Lung (tissue), 11 donors: ENCODE measurements at regions not wholly inside any gene's neighbourhood (a gene's known extent, or its start where the extent isn't known, plus 50 kb on each side); places are given as distances from the start of the nearest gene placed in this dataset.
"Not testable (repeated sequence)": the region's sequence is repeated elsewhere in the genome, so short reads cannot be mapped to it uniquely, and the experiment has no call there.

Experiments
- ATAC-seq: fragments of 200-7000 bp; cut with Tn5 transposase; one replicate; pipeline ENCODE4 v1.9.1; 2020; ENCODE audit warnings: moderate number of reproducible peaks; ENCODE audit not compliant: insufficient read depth, low FRiP score
- DNase-seq, 3 donors: peaks; one replicate each; pipeline ENCODE4 v3.0.0-alpha.2; 2013 to 2017
- H3K27ac ChIP-seq, 2 donors: one replicate each; pipeline ENCODE4 v1.5.1; 2013; ENCODE audit warnings: mild to moderate bottlenecking in 2 of 2, moderate library complexity in 2 of 2, control low read depth in 1 of 2, inconsistent platforms in 1 of 2, low read depth in 1 of 2, low read length in 1 of 2
- H3K27me3 ChIP-seq, 3 donors: one replicate each; pipeline ENCODE4 v1.5.1; 2013; ENCODE audit warnings: low read length in 2 of 3; ENCODE audit not compliant: control insufficient read depth in 3 of 3, insufficient read depth in 3 of 3
- H3K36me3 ChIP-seq, 4 donors: one replicate each; pipeline ENCODE4 v1.5.1; 2013; ENCODE audit warnings: low read length in 4 of 4, mild to moderate bottlenecking in 1 of 4, moderate library complexity in 1 of 4; ENCODE audit not compliant: control insufficient read depth in 4 of 4, insufficient read depth in 4 of 4
- H3K4me1 ChIP-seq, 5 donors: one replicate each; pipeline ENCODE4 v1.5.1; 2013; ENCODE audit warnings: low read length in 5 of 5, mild to moderate bottlenecking in 2 of 5, moderate library complexity in 1 of 5; ENCODE audit not compliant: control insufficient read depth in 5 of 5, insufficient read depth in 5 of 5
- H3K4me3 ChIP-seq: one replicate; pipeline ENCODE4 v1.5.1; 2013; ENCODE audit warnings: mild to moderate bottlenecking, control low read depth, moderate library complexity
- H3K9ac ChIP-seq, 2 donors: one replicate each; pipeline ENCODE4 v1.5.1; 2013; ENCODE audit warnings: low read length in 2 of 2, control low read depth in 1 of 2; ENCODE audit not compliant: insufficient read depth in 1 of 2
- H3K9me3 ChIP-seq, 4 donors: one replicate each; pipeline ENCODE4 v1.5.1; 2013; ENCODE audit warnings: low read length in 3 of 4, mild to moderate bottlenecking in 1 of 4, moderate library complexity in 1 of 4; ENCODE audit not compliant: control insufficient read depth in 4 of 4, insufficient read depth in 3 of 4
- WGBS, 2 donors: extraction: QIAGEN DNeasy Blood & Tissue Kit; methylation state at CpG; one replicate each; pipeline ENCODE4 v1.1.7; 2013; 5-methylcytosine and 5-hydroxymethylcytosine counted together
- TF ChIP-seq, protein P1 (sequence below): IDR thresholded peaks from 2 replicates; pipeline ENCODE4 v1.5.1; 2012; ENCODE audit warnings: mild to moderate bottlenecking; ENCODE audit errors: control extremely low read depth, extremely low read depth
- donor health status: control.
- donor health status: control.
- donor health status: Bipolar disorder and iron deficiency.
- donor health status: healthy.
- donor health status: DM: yes; HTN: yes; CAD: no.

DNA sequence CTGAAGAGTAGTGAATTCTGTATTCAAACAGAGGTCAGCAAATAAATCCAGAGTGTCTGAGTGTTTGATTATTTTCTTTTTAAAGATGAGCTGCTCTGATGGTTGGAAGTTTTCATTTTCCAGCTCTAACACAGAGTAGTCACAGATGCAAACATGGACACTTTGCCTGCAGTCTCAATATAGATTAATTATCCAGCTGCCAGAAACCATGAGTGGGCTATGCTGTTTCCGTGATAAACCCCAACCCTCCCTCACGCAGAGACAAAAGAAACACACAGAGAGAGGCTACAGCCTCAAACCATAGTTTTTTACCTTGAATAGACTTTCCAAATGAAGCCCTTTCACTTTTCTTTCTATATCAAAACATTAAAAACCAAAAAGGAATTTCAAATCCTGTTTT is 884.7 kb downstream of the DIAPH3 start:
- H3K4me3 ChIP-seq = no peak overlapping the region
- H3K9me3 ChIP-seq = peaks cover 0 to 2% (median 0%) of the 10 kb centered on the region in 4 donors
- 52 to 71% methylated on average over 2 of the region's 2 CpGs for WGBS, 2 donors
- no peaks in the 10 kb centered on the region for H3K36me3 ChIP-seq
- DNase-seq (peak in 2 of 3 donors; percentile 17 to 21), ATAC-seq (no peak)
- no peak overlapping the region for H3K9ac ChIP-seq
- H3K4me1 ChIP-seq = peaks cover 0 to 16% (median 2%) of the 10 kb centered on the region in 5 donors
- no peak overlapping the region for H3K27ac ChIP-seq
- peaks cover 0 to 2% (median 0%) of the 10 kb centered on the region in 3 donors for H3K27me3 ChIP-seq
- TF ChIP-seq, protein P1, sequence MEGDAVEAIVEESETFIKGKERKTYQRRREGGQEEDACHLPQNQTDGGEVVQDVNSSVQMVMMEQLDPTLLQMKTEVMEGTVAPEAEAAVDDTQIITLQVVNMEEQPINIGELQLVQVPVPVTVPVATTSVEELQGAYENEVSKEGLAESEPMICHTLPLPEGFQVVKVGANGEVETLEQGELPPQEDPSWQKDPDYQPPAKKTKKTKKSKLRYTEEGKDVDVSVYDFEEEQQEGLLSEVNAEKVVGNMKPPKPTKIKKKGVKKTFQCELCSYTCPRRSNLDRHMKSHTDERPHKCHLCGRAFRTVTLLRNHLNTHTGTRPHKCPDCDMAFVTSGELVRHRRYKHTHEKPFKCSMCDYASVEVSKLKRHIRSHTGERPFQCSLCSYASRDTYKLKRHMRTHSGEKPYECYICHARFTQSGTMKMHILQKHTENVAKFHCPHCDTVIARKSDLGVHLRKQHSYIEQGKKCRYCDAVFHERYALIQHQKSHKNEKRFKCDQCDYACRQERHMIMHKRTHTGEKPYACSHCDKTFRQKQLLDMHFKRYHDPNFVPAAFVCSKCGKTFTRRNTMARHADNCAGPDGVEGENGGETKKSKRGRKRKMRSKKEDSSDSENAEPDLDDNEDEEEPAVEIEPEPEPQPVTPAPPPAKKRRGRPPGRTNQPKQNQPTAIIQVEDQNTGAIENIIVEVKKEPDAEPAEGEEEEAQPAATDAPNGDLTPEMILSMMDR = no peak

DNA sequence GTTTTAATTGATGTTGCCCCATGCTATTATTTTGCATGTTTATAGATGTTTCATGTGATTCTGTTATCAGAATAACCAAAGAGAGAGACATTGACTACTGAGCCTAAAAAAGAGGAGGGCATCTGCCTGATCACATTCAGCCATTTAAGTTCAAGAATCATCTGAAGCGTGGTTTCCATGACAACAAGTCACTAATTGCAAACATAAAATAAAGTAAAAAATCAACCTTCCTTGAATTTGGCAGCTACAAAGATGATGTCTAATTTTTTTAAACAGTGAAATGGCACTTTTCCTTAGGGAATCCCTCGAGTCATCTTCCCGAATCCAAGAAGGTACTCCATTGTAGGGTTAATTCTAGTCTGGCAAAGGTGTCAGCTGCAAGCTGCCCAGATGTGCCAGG is 884.2 kb downstream of the DIAPH3 start:
- peak in 1 of 3 donors; percentile 6 for DNase-seq
- Histone ChIP-seq H3K27ac (no peak overlapping the region), H3K36me3 (no peaks in the 10 kb centered on the region), H3K4me1 (peaks cover 0 to 16% (median 2%) of the 10 kb centered on the region in 5 donors), H3K4me3 (no peak overlapping the region), H3K9me3 (peaks cover 0 to 2% (median 0%) of the 10 kb centered on the region in 4 donors), H3K27me3 (peaks cover 0 to 2% (median 0%) of the 10 kb centered on the region in 3 donors), H3K9ac (no peak overlapping the region)
- TF ChIP-seq, protein P1 = no peak
- WGBS, 2 donors = 85 to 87% methylated on average over 3 of the region's 3 CpGs
- ATAC-seq = no peak

DNA sequence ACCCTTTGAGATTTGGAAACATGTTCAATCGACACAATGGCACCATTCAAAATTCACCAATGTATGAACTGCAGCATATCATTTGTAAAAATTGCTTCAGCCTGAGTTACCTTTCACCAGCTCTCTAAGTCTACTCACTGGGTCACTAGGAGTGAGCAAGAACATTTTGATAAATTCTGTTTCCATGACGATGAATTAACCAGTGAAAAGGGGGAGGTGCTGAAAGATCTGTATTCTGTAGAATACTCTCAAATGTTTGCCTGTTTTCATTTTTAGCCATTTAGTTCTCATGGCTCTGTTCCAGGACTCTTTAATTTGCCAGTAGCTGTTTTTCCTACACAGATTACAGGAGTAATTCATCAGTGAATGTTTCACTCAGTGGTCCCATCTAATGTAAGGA is 883.4 kb downstream of the DIAPH3 start:
- H3K9me3 ChIP-seq = peaks cover 0 to 2% (median 0%) of the 10 kb centered on the region in 4 donors
- no peaks in the 10 kb centered on the region for H3K36me3 ChIP-seq
- peaks cover 0 to 16% (median 2%) of the 10 kb centered on the region in 5 donors for H3K4me1 ChIP-seq
- TF ChIP-seq, protein P1 = no peak
- ATAC-seq (no peak), DNase-seq (peak in 2 of 3 donors; percentile 56 to 57)
- H3K27ac ChIP-seq = no peak overlapping the region
- WGBS, 2 donors = 66 to 74% methylated on average over 2 of the region's 2 CpGs
- no peak overlapping the region for H3K4me3 ChIP-seq
- peaks cover 0 to 2% (median 0%) of the 10 kb centered on the region in 3 donors for H3K27me3 ChIP-seq
- no peak overlapping the region for H3K9ac ChIP-seq

DNA sequence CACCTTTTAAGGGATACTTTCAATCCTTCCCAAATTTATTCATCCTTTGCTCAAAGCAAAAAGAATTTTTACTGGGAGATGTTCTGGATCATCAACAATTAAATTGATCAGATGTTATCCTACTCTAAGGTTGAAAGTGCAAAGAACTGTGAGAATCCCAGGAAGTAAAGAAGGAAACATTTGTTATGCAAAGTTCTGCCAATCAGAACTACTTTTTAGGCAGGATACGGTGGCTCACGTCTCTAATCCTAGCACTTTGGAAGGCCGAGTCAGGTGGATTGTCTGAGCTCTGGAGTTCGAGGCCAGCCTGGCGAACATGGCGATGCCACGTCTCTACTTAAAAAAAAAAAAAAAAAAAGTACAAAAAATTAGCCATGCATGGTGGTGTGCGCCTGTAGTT is 882.3 kb downstream of the DIAPH3 start:
- H3K4me1 ChIP-seq = peaks cover 0 to 16% (median 2%) of the 10 kb centered on the region in 5 donors
- no peak overlapping the region for H3K27ac ChIP-seq
- no peak overlapping the region for H3K9ac ChIP-seq
- no peak overlapping the region for H3K4me3 ChIP-seq
- no peak for DNase-seq
- ATAC-seq = no peak
- WGBS, 2 donors = 91 to 93% methylated on average over 8 of the region's 8 CpGs
- H3K27me3 ChIP-seq = peaks cover 0 to 2% (median 0%) of the 10 kb centered on the region in 3 donors
- TF ChIP-seq, protein P1 = no peak
- no peaks in the 10 kb centered on the region for H3K36me3 ChIP-seq
- H3K9me3 ChIP-seq = peaks cover 0 to 2% (median 0%) of the 10 kb centered on the region in 4 donors

DNA sequence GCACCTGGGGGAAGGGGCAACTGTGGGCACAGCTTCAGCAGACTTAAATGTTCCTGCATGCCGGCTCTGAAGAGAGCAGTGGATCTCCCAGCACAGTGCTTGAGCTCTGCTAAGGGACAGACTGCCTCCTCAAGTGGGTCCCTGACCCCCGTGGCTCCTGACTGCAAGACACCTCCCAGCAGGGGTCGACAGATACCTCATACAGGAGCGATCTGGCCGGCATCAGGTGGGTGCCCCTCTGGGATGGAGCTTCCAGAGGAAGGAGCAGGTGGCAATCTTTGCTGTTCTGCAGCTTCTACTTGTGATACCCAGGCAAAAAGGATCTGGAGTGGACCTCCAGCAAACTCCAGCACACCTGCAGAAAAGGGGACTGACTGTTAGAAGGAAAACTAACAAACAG is 871.5 kb downstream of the DIAPH3 start:
- ATAC-seq, H3K36me3 ChIP-seq, H3K27ac ChIP-seq, H3K4me3 ChIP-seq, H3K4me1 ChIP-seq, H3K9me3 ChIP-seq, H3K27me3 ChIP-seq, H3K9ac ChIP-seq, DNase-seq: not testable (repeated sequence)
- WGBS, 2 donors = 90 to 91% methylated on average over 5 of the region's 5 CpGs
